ENCODE measurements at regions not wholly inside any gene's neighbourhood (a gene's known extent, or its start where the extent isn't known, plus 50 kb on each side); places are given as distances from the start of the nearest gene placed in this dataset.
"Not testable (repeated sequence)": the region's sequence is repeated elsewhere in the genome, so short reads cannot be mapped to it uniquely, and the experiment has no call there.

GRCh38 chr5:133859073-133859472 lies 109.4 kb downstream of the C5orf15 start:
- TF ChIP-seq CTCF (conservative IDR thresholded peaks at IDR 0.05; ENCODE audit: low read depth, low read length) = no peak
- DNase-seq (ENCODE audit: low read depth) = no peak
- H3K4me3 ChIP-seq (ENCODE audit: low read length) = no peak overlapping the region

- not testable (repeated sequence) for DNase-seq (ENCODE audit: low read depth); H3K4me3 ChIP-seq (ENCODE audit: low read length)
Measured at GRCh38 chr5:133857595-133858313, 110.7 kb downstream of the C5orf15 start.

GRCh38 chr5:133854554-133854953 lies 113.9 kb downstream of the C5orf15 start:
- no peak for TF ChIP-seq CTCF (conservative IDR thresholded peaks at IDR 0.05; ENCODE audit: low read depth, low read length)
- no peak for DNase-seq (ENCODE audit: low read depth)
- no peak overlapping the region for H3K4me3 ChIP-seq (ENCODE audit: low read length)

GRCh38 chr5:133853646-133854365 lies 114.6 kb downstream of the C5orf15 start:
- no peak for DNase-seq (ENCODE audit: low read depth)
- no peak for TF ChIP-seq CTCF (conservative IDR thresholded peaks at IDR 0.05; ENCODE audit: low read depth, low read length)
- H3K4me3 ChIP-seq (ENCODE audit: low read length) = no peak overlapping the region

- TF ChIP-seq CTCF (conservative IDR thresholded peaks at IDR 0.05; ENCODE audit: low read depth, low read length) = no peak
- H3K4me3 ChIP-seq (ENCODE audit: low read length) = no peak overlapping the region
- no peak for DNase-seq (ENCODE audit: low read depth)
Measured at GRCh38 chr5:133851521-133851920, 116.9 kb downstream of the C5orf15 start.

- no peak for TF ChIP-seq CTCF (conservative IDR thresholded peaks at IDR 0.05; ENCODE audit: low read depth, low read length)
- no peak for DNase-seq (ENCODE audit: low read depth)
- no peak overlapping the region for H3K4me3 ChIP-seq (ENCODE audit: low read length)
Measured at GRCh38 chr5:133850811-133851210, 117.6 kb downstream of the C5orf15 start.

- TF ChIP-seq CTCF (conservative IDR thresholded peaks at IDR 0.05; ENCODE audit: low read depth, low read length) = no peak
- no peak for DNase-seq (ENCODE audit: low read depth)
Measured at GRCh38 chr5:133849116-133849515, 119.3 kb downstream of the C5orf15 start.

More at GRCh38 chr5:133849116-133849515, 119.3 kb downstream of the C5orf15 start:
- H3K4me3 ChIP-seq (ENCODE audit: low read length) = no peak overlapping the region
